ENCODE measurements at regions not wholly inside any gene's neighbourhood (a gene's known extent, or its start where the extent isn't known, plus 50 kb on each side); places are given as distances from the start of the nearest gene placed in this dataset.

DNA sequence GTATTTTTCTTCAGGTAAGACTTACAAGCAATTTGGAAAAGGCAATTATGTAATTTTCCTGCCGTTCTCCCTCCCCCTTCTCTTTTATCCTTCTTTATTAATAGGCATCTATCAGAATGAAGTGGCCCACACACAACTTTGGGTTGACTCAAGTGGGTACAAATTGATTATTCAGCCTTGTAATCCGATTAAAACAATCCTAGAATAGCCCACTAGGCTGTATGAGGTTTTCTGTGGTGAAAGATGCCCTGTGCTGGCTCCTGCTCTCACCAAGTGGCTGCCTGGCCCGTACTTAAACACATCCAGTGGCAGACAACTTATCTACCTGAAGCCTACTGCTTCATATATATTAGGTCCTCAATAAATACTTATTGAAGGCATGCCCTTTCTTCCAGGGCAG, 177.3 kb upstream of the C9orf72 start:
- Histone ChIP-seq H3K27ac (no peak overlapping the region), H3K36me3 (no peaks in the 10 kb centered on the region), H3K9me3 (no peaks in the 10 kb centered on the region), H3K9ac (ENCODE audit: low read depth in 2 of 2, low read length in 2 of 2) (no peak overlapping the region), H3K4me3 (no peak overlapping the region), H3K27me3 (no peaks in the 10 kb centered on the region), H3K4me1 (no peaks in the 10 kb centered on the region)
- TF ChIP-seq CTCF (IDR thresholded peaks at IDR 0.05), result no peak
- intact Hi-C loops (cut with DNase I), result no loop called here
- no peak for DNase-seq

DNA sequence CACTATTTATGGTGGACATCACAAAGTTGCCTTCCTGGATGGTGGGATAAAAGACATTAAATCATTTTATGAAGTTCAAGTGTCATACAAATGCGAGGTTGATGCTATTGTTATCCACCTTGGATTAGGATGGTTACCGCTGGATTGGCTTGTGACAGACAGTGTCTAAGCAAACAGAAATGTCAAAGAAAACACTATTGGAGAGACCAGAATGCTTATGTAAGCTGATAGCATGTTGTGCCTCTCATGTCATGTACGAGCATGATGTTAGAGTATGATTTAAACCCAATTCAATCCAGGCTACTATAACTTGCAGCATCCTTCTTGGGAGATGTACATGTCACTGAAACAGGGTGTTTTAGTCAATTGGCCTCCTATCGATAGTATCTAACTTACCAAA, 178.8 kb upstream of the C9orf72 start:
- Histone ChIP-seq H3K9me3 (no peaks in the 10 kb centered on the region), H3K27ac (no peak overlapping the region), H3K4me3 (no peak overlapping the region), H3K4me1 (no peaks in the 10 kb centered on the region), H3K27me3 (no peaks in the 10 kb centered on the region), H3K36me3 (no peaks in the 10 kb centered on the region), H3K9ac (ENCODE audit: low read depth in 2 of 2, low read length in 2 of 2) (no peak overlapping the region)
- intact Hi-C loops (cut with DNase I), result no loop called here
- no peak for TF ChIP-seq CTCF (IDR thresholded peaks at IDR 0.05)
- DNase-seq, result no peak

GRCh38 chr9:27755846-27756245, 182.6 kb upstream of the C9orf72 start:
- Histone ChIP-seq H3K4me3 (no peak overlapping the region), H3K27me3 (no peaks in the 10 kb centered on the region), H3K9ac (ENCODE audit: low read depth in 2 of 2, low read length in 2 of 2) (no peak overlapping the region), H3K4me1 (no peaks in the 10 kb centered on the region), H3K9me3 (no peaks in the 10 kb centered on the region), H3K36me3 (no peaks in the 10 kb centered on the region), H3K27ac (no peak overlapping the region)
- intact Hi-C loops (cut with DNase I), result no loop called here
- DNase-seq, result no peak
- TF ChIP-seq CTCF (IDR thresholded peaks at IDR 0.05), result no peak

- no peak for DNase-seq
- Histone ChIP-seq H3K9me3 (no peaks in the 10 kb centered on the region), H3K4me1 (no peaks in the 10 kb centered on the region), H3K27me3 (no peaks in the 10 kb centered on the region), H3K36me3 (no peaks in the 10 kb centered on the region), H3K27ac (no peak overlapping the region), H3K4me3 (no peak overlapping the region), H3K9ac (ENCODE audit: low read depth in 2 of 2, low read length in 2 of 2) (no peak overlapping the region)
- no peak for TF ChIP-seq CTCF (IDR thresholded peaks at IDR 0.05)
- intact Hi-C loops (cut with DNase I), result no loop called here
Observed at GRCh38 chr9:27756418-27756817, 183.1 kb upstream of the C9orf72 start.

GRCh38 chr9:27763831-27764230, 190.6 kb upstream of the C9orf72 start:
- H3K4me3 ChIP-seq, result no peak overlapping the region
- DNase-seq, result no peak
- no peak overlapping the region for H3K27ac ChIP-seq
- H3K9me3 ChIP-seq, result no peaks in the 10 kb centered on the region
- no peaks in the 10 kb centered on the region for H3K36me3 ChIP-seq
- no peak overlapping the region for H3K9ac ChIP-seq (ENCODE audit: low read depth in 2 of 2, low read length in 2 of 2)
- no peaks in the 10 kb centered on the region for H3K27me3 ChIP-seq
- no peak for TF ChIP-seq CTCF (IDR thresholded peaks at IDR 0.05)
- intact Hi-C loops (cut with DNase I), result no loop called here
- H3K4me1 ChIP-seq, result no peaks in the 10 kb centered on the region
